ENCODE measurements at regions not wholly inside any gene's neighbourhood (a gene's known extent, or its start where the extent isn't known, plus 50 kb on each side); places are given as distances from the start of the nearest gene placed in this dataset.

DNA sequence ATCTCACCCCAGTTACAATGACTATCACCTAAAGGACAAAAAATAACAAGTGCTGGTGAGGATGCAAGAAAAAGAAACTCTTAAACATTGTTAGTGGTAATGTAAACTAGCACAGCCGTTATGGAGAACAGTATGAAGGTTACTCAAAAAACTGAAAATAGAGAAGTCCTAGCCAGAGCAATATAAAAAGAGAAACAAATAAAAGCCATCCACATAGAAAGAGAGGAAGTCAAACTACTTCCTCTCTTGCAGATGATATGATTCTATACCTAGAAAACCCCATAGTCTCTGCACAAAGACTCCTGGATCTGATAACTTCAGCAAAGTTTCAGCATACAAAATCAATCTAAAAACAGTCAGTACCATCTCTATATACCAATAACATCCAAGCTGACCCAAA is 221.5 kb upstream of the FAM174A start (continued):
- TF ChIP-seq, protein P1, sequence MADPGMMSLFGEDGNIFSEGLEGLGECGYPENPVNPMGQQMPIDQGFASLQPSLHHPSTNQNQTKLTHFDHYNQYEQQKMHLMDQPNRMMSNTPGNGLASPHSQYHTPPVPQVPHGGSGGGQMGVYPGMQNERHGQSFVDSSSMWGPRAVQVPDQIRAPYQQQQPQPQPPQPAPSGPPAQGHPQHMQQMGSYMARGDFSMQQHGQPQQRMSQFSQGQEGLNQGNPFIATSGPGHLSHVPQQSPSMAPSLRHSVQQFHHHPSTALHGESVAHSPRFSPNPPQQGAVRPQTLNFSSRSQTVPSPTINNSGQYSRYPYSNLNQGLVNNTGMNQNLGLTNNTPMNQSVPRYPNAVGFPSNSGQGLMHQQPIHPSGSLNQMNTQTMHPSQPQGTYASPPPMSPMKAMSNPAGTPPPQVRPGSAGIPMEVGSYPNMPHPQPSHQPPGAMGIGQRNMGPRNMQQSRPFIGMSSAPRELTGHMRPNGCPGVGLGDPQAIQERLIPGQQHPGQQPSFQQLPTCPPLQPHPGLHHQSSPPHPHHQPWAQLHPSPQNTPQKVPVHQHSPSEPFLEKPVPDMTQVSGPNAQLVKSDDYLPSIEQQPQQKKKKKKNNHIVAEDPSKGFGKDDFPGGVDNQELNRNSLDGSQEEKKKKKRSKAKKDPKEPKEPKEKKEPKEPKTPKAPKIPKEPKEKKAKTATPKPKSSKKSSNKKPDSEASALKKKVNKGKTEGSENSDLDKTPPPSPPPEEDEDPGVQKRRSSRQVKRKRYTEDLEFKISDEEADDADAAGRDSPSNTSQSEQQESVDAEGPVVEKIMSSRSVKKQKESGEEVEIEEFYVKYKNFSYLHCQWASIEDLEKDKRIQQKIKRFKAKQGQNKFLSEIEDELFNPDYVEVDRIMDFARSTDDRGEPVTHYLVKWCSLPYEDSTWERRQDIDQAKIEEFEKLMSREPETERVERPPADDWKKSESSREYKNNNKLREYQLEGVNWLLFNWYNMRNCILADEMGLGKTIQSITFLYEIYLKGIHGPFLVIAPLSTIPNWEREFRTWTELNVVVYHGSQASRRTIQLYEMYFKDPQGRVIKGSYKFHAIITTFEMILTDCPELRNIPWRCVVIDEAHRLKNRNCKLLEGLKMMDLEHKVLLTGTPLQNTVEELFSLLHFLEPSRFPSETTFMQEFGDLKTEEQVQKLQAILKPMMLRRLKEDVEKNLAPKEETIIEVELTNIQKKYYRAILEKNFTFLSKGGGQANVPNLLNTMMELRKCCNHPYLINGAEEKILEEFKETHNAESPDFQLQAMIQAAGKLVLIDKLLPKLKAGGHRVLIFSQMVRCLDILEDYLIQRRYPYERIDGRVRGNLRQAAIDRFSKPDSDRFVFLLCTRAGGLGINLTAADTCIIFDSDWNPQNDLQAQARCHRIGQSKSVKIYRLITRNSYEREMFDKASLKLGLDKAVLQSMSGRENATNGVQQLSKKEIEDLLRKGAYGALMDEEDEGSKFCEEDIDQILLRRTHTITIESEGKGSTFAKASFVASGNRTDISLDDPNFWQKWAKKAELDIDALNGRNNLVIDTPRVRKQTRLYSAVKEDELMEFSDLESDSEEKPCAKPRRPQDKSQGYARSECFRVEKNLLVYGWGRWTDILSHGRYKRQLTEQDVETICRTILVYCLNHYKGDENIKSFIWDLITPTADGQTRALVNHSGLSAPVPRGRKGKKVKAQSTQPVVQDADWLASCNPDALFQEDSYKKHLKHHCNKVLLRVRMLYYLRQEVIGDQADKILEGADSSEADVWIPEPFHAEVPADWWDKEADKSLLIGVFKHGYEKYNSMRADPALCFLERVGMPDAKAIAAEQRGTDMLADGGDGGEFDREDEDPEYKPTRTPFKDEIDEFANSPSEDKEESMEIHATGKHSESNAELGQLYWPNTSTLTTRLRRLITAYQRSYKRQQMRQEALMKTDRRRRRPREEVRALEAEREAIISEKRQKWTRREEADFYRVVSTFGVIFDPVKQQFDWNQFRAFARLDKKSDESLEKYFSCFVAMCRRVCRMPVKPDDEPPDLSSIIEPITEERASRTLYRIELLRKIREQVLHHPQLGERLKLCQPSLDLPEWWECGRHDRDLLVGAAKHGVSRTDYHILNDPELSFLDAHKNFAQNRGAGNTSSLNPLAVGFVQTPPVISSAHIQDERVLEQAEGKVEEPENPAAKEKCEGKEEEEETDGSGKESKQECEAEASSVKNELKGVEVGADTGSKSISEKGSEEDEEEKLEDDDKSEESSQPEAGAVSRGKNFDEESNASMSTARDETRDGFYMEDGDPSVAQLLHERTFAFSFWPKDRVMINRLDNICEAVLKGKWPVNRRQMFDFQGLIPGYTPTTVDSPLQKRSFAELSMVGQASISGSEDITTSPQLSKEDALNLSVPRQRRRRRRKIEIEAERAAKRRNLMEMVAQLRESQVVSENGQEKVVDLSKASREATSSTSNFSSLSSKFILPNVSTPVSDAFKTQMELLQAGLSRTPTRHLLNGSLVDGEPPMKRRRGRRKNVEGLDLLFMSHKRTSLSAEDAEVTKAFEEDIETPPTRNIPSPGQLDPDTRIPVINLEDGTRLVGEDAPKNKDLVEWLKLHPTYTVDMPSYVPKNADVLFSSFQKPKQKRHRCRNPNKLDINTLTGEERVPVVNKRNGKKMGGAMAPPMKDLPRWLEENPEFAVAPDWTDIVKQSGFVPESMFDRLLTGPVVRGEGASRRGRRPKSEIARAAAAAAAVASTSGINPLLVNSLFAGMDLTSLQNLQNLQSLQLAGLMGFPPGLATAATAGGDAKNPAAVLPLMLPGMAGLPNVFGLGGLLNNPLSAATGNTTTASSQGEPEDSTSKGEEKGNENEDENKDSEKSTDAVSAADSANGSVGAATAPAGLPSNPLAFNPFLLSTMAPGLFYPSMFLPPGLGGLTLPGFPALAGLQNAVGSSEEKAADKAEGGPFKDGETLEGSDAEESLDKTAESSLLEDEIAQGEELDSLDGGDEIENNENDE (IDR thresholded peaks at IDR 0.05; ENCODE audit: insufficient replicate concordance, low read length): no peak
- TF ChIP-seq CBX5 (IDR thresholded peaks at IDR 0.05; ENCODE audit: low read depth, low read length): no peak
- TF ChIP-seq, protein P2, sequence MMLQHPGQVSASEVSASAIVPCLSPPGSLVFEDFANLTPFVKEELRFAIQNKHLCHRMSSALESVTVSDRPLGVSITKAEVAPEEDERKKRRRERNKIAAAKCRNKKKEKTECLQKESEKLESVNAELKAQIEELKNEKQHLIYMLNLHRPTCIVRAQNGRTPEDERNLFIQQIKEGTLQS (IDR thresholded peaks at IDR 0.05; ENCODE audit: insufficient read depth, low read depth, low read length): no peak

Data from H1 (cell line).